ENCODE measurements at regions not wholly inside any gene's neighbourhood (a gene's known extent, or its start where the extent isn't known, plus 50 kb on each side); places are given as distances from the start of the nearest gene placed in this dataset.

DNA sequence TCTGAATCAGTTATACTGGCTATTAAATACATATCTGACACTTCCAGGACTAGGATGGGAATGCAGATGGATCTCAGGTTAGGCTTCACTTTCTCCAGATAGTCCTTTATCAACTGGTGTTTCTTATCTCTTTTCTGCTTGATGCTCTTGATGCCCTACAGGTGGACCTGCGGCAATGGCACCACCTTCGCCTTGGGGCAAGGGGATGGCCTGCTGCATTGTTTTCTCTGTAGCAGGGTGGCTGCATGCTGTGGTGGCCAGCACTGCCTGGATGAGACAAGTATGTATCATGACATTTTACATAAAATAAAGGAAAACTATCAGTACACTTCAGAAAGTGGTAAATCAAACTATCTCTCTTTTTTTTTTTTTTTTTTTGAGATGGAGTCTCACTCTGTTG, 217.7 kb upstream of the ZP4 start:
- Histone ChIP-seq H3K4me3 (no peak overlapping the region), H3K27ac (no peak overlapping the region), H3K4me2 (no peak overlapping the region), H3K4me1 (no peaks in the 10 kb centered on the region), H3K9me3 (no peaks in the 10 kb centered on the region)
- ChIA-PET CTCF (no interaction called here), POLR2A (no interaction called here)
- DNase-seq (ENCODE audit: low read depth in 1 of 2, low spot score in 1 of 2), result no peak
- FAIRE-seq, result no peak
- 10% methylated on average over 2 of the region's 2 CpGs for WGBS (ENCODE audit: missing lambda C conversion rate)
- TF ChIP-seq EHMT2 (IDR thresholded peaks at IDR 0.05; ENCODE audit: low read depth), result no peak
- no peak for TF ChIP-seq NFE2L2 (conservative IDR thresholded peaks at IDR 0.05; ENCODE audit: low read length)
- TF ChIP-seq CHD2 (IDR thresholded peaks at IDR 0.05; ENCODE audit: low read length, partially characterized antibody), result no peak
- no peak for TF ChIP-seq HEYL (CRISPR knock-in tag; IDR thresholded peaks at IDR 0.05)
- TF ChIP-seq, protein P1, sequence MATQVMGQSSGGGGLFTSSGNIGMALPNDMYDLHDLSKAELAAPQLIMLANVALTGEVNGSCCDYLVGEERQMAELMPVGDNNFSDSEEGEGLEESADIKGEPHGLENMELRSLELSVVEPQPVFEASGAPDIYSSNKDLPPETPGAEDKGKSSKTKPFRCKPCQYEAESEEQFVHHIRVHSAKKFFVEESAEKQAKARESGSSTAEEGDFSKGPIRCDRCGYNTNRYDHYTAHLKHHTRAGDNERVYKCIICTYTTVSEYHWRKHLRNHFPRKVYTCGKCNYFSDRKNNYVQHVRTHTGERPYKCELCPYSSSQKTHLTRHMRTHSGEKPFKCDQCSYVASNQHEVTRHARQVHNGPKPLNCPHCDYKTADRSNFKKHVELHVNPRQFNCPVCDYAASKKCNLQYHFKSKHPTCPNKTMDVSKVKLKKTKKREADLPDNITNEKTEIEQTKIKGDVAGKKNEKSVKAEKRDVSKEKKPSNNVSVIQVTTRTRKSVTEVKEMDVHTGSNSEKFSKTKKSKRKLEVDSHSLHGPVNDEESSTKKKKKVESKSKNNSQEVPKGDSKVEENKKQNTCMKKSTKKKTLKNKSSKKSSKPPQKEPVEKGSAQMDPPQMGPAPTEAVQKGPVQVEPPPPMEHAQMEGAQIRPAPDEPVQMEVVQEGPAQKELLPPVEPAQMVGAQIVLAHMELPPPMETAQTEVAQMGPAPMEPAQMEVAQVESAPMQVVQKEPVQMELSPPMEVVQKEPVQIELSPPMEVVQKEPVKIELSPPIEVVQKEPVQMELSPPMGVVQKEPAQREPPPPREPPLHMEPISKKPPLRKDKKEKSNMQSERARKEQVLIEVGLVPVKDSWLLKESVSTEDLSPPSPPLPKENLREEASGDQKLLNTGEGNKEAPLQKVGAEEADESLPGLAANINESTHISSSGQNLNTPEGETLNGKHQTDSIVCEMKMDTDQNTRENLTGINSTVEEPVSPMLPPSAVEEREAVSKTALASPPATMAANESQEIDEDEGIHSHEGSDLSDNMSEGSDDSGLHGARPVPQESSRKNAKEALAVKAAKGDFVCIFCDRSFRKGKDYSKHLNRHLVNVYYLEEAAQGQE (IDR thresholded peaks at IDR 0.05), result no peak
- TF ChIP-seq PHF8 (IDR thresholded peaks at IDR 0.05; ENCODE audit: borderline replicate concordance, low read depth), result no peak
- TF ChIP-seq HES2 (IDR thresholded peaks at IDR 0.05), result no peak
- TF ChIP-seq MAZ (IDR thresholded peaks at IDR 0.05; ENCODE audit: borderline replicate concordance, low read depth, low read length), result no peak
- TF ChIP-seq NPAS2 (CRISPR knock-in tag; IDR thresholded peaks at IDR 0.05; ENCODE audit: borderline replicate concordance), result no peak
- no peak for TF ChIP-seq HOXA7 (CRISPR knock-in tag; IDR thresholded peaks at IDR 0.05)
- no peak for TF ChIP-seq TP53 (CRISPR knock-in tag; IDR thresholded peaks at IDR 0.05)
- no peak for TF ChIP-seq RCOR1 (IDR thresholded peaks at IDR 0.05; ENCODE audit: low read depth, low read length)
- no peak for TF ChIP-seq EP300 (IDR thresholded peaks at IDR 0.05)
- no peak for TF ChIP-seq HMGXB4 (CRISPR knock-in tag; IDR thresholded peaks at IDR 0.05; ENCODE audit: borderline replicate concordance)
- no peak for TF ChIP-seq GATA3 (IDR thresholded peaks at IDR 0.05; ENCODE audit: borderline replicate concordance)
- ATAC-seq, result no peak

- no peak for ATAC-seq
- Histone ChIP-seq H3K4me1 (no peaks in the 10 kb centered on the region), H3K4me2 (no peak overlapping the region), H3K27ac (no peak overlapping the region), H3K9me3 (no peaks in the 10 kb centered on the region), H3K4me3 (no peak overlapping the region)
- no peak for FAIRE-seq
- no peak for DNase-seq (ENCODE audit: low read depth in 1 of 2, low spot score in 1 of 2)
- POLR2A ChIA-PET, result no interaction called here
- TF ChIP-seq RARB (CRISPR knock-in tag; IDR thresholded peaks at IDR 0.05) (no peak), MYC (IDR thresholded peaks at IDR 0.05; ENCODE audit: borderline replicate concordance, low read length) (no peak), E2F6 (IDR thresholded peaks at IDR 0.05; ENCODE audit: borderline replicate concordance, low read depth) (no peak), HEYL (CRISPR knock-in tag; IDR thresholded peaks at IDR 0.05) (no peak), CEBPB (IDR thresholded peaks at IDR 0.05) (no peak), RAD21 (conservative IDR thresholded peaks at IDR 0.05 in 1 of 2, IDR thresholded peaks at IDR 0.05 in 1 of 2) (no peak), HDAC2 (IDR thresholded peaks at IDR 0.05) (no peak), CHD2 (IDR thresholded peaks at IDR 0.05; ENCODE audit: low read length, partially characterized antibody) (no peak), FOSL2 (IDR thresholded peaks at IDR 0.05) (no peak), FOSL2 (CRISPR knock-in tag; IDR thresholded peaks at IDR 0.05) (no peak), ZNF302 (CRISPR knock-in tag; IDR thresholded peaks at IDR 0.05) (no peak), CHD4 (IDR thresholded peaks at IDR 0.05; ENCODE audit: borderline replicate concordance) (no peak), CBX2 (IDR thresholded peaks at IDR 0.05; ENCODE audit: borderline replicate concordance, low read depth) (no peak), NFE2L2 (conservative IDR thresholded peaks at IDR 0.05; ENCODE audit: low read length) (no peak), KDM5A (IDR thresholded peaks at IDR 0.05) (no peak), MAZ (IDR thresholded peaks at IDR 0.05; ENCODE audit: borderline replicate concordance, low read depth, low read length) (no peak), POLR2A (IDR thresholded peaks at IDR 0.05; ENCODE audit: low read length) (no peak)
- WGBS (ENCODE audit: missing lambda C conversion rate), result 0% methylated on average over 1 of the region's 1 CpG
- CTCF ChIA-PET, result no interaction called here
These were observed 216.6 kb upstream of the ZP4 start for GRCh38 chr1:238107322-238107721.
